ENCODE measurements at regions not wholly inside any gene's neighbourhood (a gene's known extent, or its start where the extent isn't known, plus 50 kb on each side); places are given as distances from the start of the nearest gene placed in this dataset.

- Histone ChIP-seq H3K27me3 (ENCODE audit: control insufficient read depth, insufficient read depth, low read length) (no peaks in the 10 kb centered on the region), H3K27ac (ENCODE audit: low read length) (no peak overlapping the region), H3K9me3 (ENCODE audit: control insufficient read depth, insufficient read depth, low read length) (no peaks in the 10 kb centered on the region), H3K4me3 (ENCODE audit: low read length) (no peak overlapping the region), H3K4me1 (ENCODE audit: control insufficient read depth, insufficient read depth, low read length) (no peaks in the 10 kb centered on the region), H3K36me3 (ENCODE audit: control insufficient read depth, insufficient read depth, low read length) (no peaks in the 10 kb centered on the region)
- no peak for DNase-seq (ENCODE audit: low read depth, low spot score)
- WGBS (ENCODE audit: insufficient coverage, insufficient read length) = no CpG with 5 or more reads among the region's 8 CpGs
These were observed 121.8 kb upstream of the PRR20A start for GRCh38 chr13:57018915-57019314.

GRCh38 chr13:57030671-57031070, 110.0 kb upstream of the PRR20A start:
- Histone ChIP-seq H3K27ac (ENCODE audit: low read length) (no peak overlapping the region), H3K36me3 (ENCODE audit: control insufficient read depth, insufficient read depth, low read length) (no peaks in the 10 kb centered on the region), H3K4me3 (ENCODE audit: low read length) (no peak overlapping the region), H3K4me1 (ENCODE audit: control insufficient read depth, insufficient read depth, low read length) (no peaks in the 10 kb centered on the region), H3K27me3 (ENCODE audit: control insufficient read depth, insufficient read depth, low read length) (no peaks in the 10 kb centered on the region), H3K9me3 (ENCODE audit: control insufficient read depth, insufficient read depth, low read length) (no peaks in the 10 kb centered on the region)
- DNase-seq (ENCODE audit: low read depth, low spot score) = no peak
- WGBS (ENCODE audit: insufficient coverage, insufficient read length) = no CpG with 5 or more reads among the region's 6 CpGs

- Histone ChIP-seq H3K4me3 (ENCODE audit: low read length) (no peak overlapping the region), H3K9me3 (ENCODE audit: control insufficient read depth, insufficient read depth, low read length) (no peaks in the 10 kb centered on the region), H3K4me1 (ENCODE audit: control insufficient read depth, insufficient read depth, low read length) (no peaks in the 10 kb centered on the region), H3K27ac (ENCODE audit: low read length) (no peak overlapping the region), H3K36me3 (ENCODE audit: control insufficient read depth, insufficient read depth, low read length) (no peaks in the 10 kb centered on the region), H3K27me3 (ENCODE audit: control insufficient read depth, insufficient read depth, low read length) (no peaks in the 10 kb centered on the region)
- DNase-seq (ENCODE audit: low read depth, low spot score) = no peak
- no CpG with 5 or more reads among the region's 4 CpGs for WGBS (ENCODE audit: insufficient coverage, insufficient read length)
These were observed 104.4 kb upstream of the PRR20A start for GRCh38 chr13:57036290-57036689.

- H3K36me3 ChIP-seq (ENCODE audit: control insufficient read depth, insufficient read depth, low read length) = no peaks in the 10 kb centered on the region
- no CpG with 5 or more reads among the region's 1 CpG for WGBS (ENCODE audit: insufficient coverage, insufficient read length)
- no peak overlapping the region for H3K27ac ChIP-seq (ENCODE audit: low read length)
- H3K4me3 ChIP-seq (ENCODE audit: low read length) = no peak overlapping the region
- no peaks in the 10 kb centered on the region for H3K27me3 ChIP-seq (ENCODE audit: control insufficient read depth, insufficient read depth, low read length)
- DNase-seq (ENCODE audit: low read depth, low spot score) = no peak
- H3K4me1 ChIP-seq (ENCODE audit: control insufficient read depth, insufficient read depth, low read length) = no peaks in the 10 kb centered on the region
- H3K9me3 ChIP-seq (ENCODE audit: control insufficient read depth, insufficient read depth, low read length) = no peaks in the 10 kb centered on the region
These were observed 95.8 kb upstream of the PRR20A start for GRCh38 chr13:57044910-57045309.

GRCh38 chr13:57045826-57046546, 94.7 kb upstream of the PRR20A start:
- H3K9me3 ChIP-seq (ENCODE audit: control insufficient read depth, insufficient read depth, low read length) = no peaks in the 10 kb centered on the region
- H3K27me3 ChIP-seq (ENCODE audit: control insufficient read depth, insufficient read depth, low read length) = no peaks in the 10 kb centered on the region
- H3K4me3 ChIP-seq (ENCODE audit: low read length) = no peak overlapping the region
- H3K4me1 ChIP-seq (ENCODE audit: control insufficient read depth, insufficient read depth, low read length) = no peaks in the 10 kb centered on the region
- no peak overlapping the region for H3K27ac ChIP-seq (ENCODE audit: low read length)
- DNase-seq (ENCODE audit: low read depth, low spot score) = no peak
- WGBS (ENCODE audit: insufficient coverage, insufficient read length) = no CpG with 5 or more reads among the region's 5 CpGs
- H3K36me3 ChIP-seq (ENCODE audit: control insufficient read depth, insufficient read depth, low read length) = no peaks in the 10 kb centered on the region

- H3K4me1 ChIP-seq (ENCODE audit: control insufficient read depth, insufficient read depth, low read length) = no peaks in the 10 kb centered on the region
- H3K36me3 ChIP-seq (ENCODE audit: control insufficient read depth, insufficient read depth, low read length) = no peaks in the 10 kb centered on the region
- H3K27me3 ChIP-seq (ENCODE audit: control insufficient read depth, insufficient read depth, low read length) = no peaks in the 10 kb centered on the region
- no CpG with 5 or more reads among the region's 5 CpGs for WGBS (ENCODE audit: insufficient coverage, insufficient read length)
- DNase-seq (ENCODE audit: low read depth, low spot score) = no peak
- H3K27ac ChIP-seq (ENCODE audit: low read length) = no peak overlapping the region
- no peak overlapping the region for H3K4me3 ChIP-seq (ENCODE audit: low read length)
- H3K9me3 ChIP-seq (ENCODE audit: control insufficient read depth, insufficient read depth, low read length) = no peaks in the 10 kb centered on the region
These were observed 84.0 kb upstream of the PRR20A start for GRCh38 chr13:57056601-57057180.

GRCh38 chr13:57063007-57063406, 77.7 kb upstream of the PRR20A start:
- Histone ChIP-seq H3K36me3 (ENCODE audit: control insufficient read depth, insufficient read depth, low read length) (no peaks in the 10 kb centered on the region), H3K9me3 (ENCODE audit: control insufficient read depth, insufficient read depth, low read length) (no peaks in the 10 kb centered on the region), H3K27ac (ENCODE audit: low read length) (no peak overlapping the region), H3K4me3 (ENCODE audit: low read length) (no peak overlapping the region), H3K27me3 (ENCODE audit: control insufficient read depth, insufficient read depth, low read length) (no peaks in the 10 kb centered on the region), H3K4me1 (ENCODE audit: control insufficient read depth, insufficient read depth, low read length) (no peaks in the 10 kb centered on the region)
- WGBS (ENCODE audit: insufficient coverage, insufficient read length) = no CpG with 5 or more reads among the region's 5 CpGs
- no peak for DNase-seq (ENCODE audit: low read depth, low spot score)

- no peak overlapping the region for H3K4me3 ChIP-seq (ENCODE audit: low read length)
- no peaks in the 10 kb centered on the region for H3K4me1 ChIP-seq (ENCODE audit: control insufficient read depth, insufficient read depth, low read length)
- no peaks in the 10 kb centered on the region for H3K9me3 ChIP-seq (ENCODE audit: control insufficient read depth, insufficient read depth, low read length)
- no peak overlapping the region for H3K27ac ChIP-seq (ENCODE audit: low read length)
- H3K36me3 ChIP-seq (ENCODE audit: control insufficient read depth, insufficient read depth, low read length) = no peaks in the 10 kb centered on the region
- no peak for DNase-seq (ENCODE audit: low read depth, low spot score)
- H3K27me3 ChIP-seq (ENCODE audit: control insufficient read depth, insufficient read depth, low read length) = no peaks in the 10 kb centered on the region
- WGBS (ENCODE audit: insufficient coverage, insufficient read length) = no CpG with 5 or more reads among the region's 2 CpGs
These were observed 66.7 kb upstream of the PRR20A start for GRCh38 chr13:57073983-57074382.

- Histone ChIP-seq H3K27ac (ENCODE audit: low read length) (no peak overlapping the region), H3K4me3 (ENCODE audit: low read length) (no peak overlapping the region), H3K27me3 (ENCODE audit: control insufficient read depth, insufficient read depth, low read length) (no peaks in the 10 kb centered on the region), H3K4me1 (ENCODE audit: control insufficient read depth, insufficient read depth, low read length) (no peaks in the 10 kb centered on the region), H3K36me3 (ENCODE audit: control insufficient read depth, insufficient read depth, low read length) (no peaks in the 10 kb centered on the region), H3K9me3 (ENCODE audit: control insufficient read depth, insufficient read depth, low read length) (no peaks in the 10 kb centered on the region)
- DNase-seq (ENCODE audit: low read depth, low spot score) = no peak
- no CpG with 5 or more reads among the region's 2 CpGs for WGBS (ENCODE audit: insufficient coverage, insufficient read length)
These were observed 65.1 kb upstream of the PRR20A start for GRCh38 chr13:57075588-57075987.

- no CpG with 5 or more reads among the region's 2 CpGs for WGBS (ENCODE audit: insufficient coverage, insufficient read length)
- Histone ChIP-seq H3K36me3 (ENCODE audit: control insufficient read depth, insufficient read depth, low read length) (no peaks in the 10 kb centered on the region), H3K9me3 (ENCODE audit: control insufficient read depth, insufficient read depth, low read length) (no peaks in the 10 kb centered on the region), H3K27me3 (ENCODE audit: control insufficient read depth, insufficient read depth, low read length) (no peaks in the 10 kb centered on the region), H3K27ac (ENCODE audit: low read length) (no peak overlapping the region), H3K4me3 (ENCODE audit: low read length) (no peak overlapping the region), H3K4me1 (ENCODE audit: control insufficient read depth, insufficient read depth, low read length) (no peaks in the 10 kb centered on the region)
- DNase-seq (ENCODE audit: low read depth, low spot score) = no peak
These were observed 53.7 kb upstream of the PRR20A start for GRCh38 chr13:57087006-57087405.
